K562 (cell line): ENCODE measurements at regions not wholly inside any gene's neighbourhood (a gene's known extent, or its start where the extent isn't known, plus 50 kb on each side); places are given as distances from the start of the nearest gene placed in this dataset.
"Not testable (repeated sequence)": the region's sequence is repeated elsewhere in the genome, so short reads cannot be mapped to it uniquely, and the experiment has no call there.

Experiments used
- ATAC-seq: fragments of 200-7000 bp; cut with Tn5 transposase; 3 replicates; pipeline ENCODE4 v1.9.1; 2020; ENCODE audit warnings: moderate library complexity
- BruUV-seq: library from RNA; stranded (reverse); fragments of 400-500 nt; replicated peaks from 2 replicates; lab custom pipeline; 2021; lab: Mats Ljungman, UMichigan
- CTCF ChIA-PET: fragments of 300-600 bp; formaldehyde crosslinking; extraction: SDS; loops from one replicate; lab custom pipeline; 2021; ENCODE audit warnings: low intra/inter-chr PET ratio; lab: Yijun Ruan, JAX
- POLR2A ChIA-PET: fragments of 300-600, 350-650 bp; sonication (Branson Sonifier 250); formaldehyde crosslinking; extraction: SDS; loops from one replicate; lab custom pipeline; 2021; ENCODE audit warnings: antibody characterized with exemption, inconsistent platforms; lab: Yijun Ruan, JAX
- DNase-seq, 4 experiments: peaks; one replicate each; pipeline versions ENCODE4 v3.0.0 to v3.0.0-alpha.2; 2011 to 2018; ENCODE audit warnings: low spot score in 3 of 4, mixed read lengths in 3 of 4; ENCODE audit errors: extremely low read depth in 1 of 4
- FAIRE-seq: peaks from 2 replicates; lab custom pipeline; 2011; peaks lifted over from hg19 to GRCh38; lab: Jason Lieb, UNC
- H2AFZ ChIP-seq: 2 replicates; pipeline ENCODE4 v1.6.0; 2011; ENCODE audit warnings: low read depth, low read length, control low read depth, inconsistent platforms
- H3K27ac ChIP-seq: fragments of 200-600 bp; 3 replicates; pipeline ENCODE4 v1.8.0; 2011; ENCODE audit warnings: low read depth, mild to moderate bottlenecking, control low read depth, inconsistent platforms, low read length, moderate library complexity, mixed read lengths; ENCODE audit errors: extremely low read depth
- H3K27me3 ChIP-seq, 2 experiments: fragments of 300-600 bp in 1 of 2; 2 replicates in 1 of 2; 3 replicates in 1 of 2; pipeline versions ENCODE4 v1.6.0 to v1.8.0; 2011; ENCODE audit warnings: inconsistent platforms in 2 of 2, low read length in 2 of 2, mild to moderate bottlenecking in 1 of 2, mixed read lengths in 1 of 2, moderate library complexity in 1 of 2; ENCODE audit not compliant: control insufficient read depth in 2 of 2, insufficient read depth in 2 of 2
- H3K36me3 ChIP-seq: fragments of 300-600 bp; 3 replicates; pipeline ENCODE4 v1.8.0; 2011; ENCODE audit warnings: mild to moderate bottlenecking, low read length, inconsistent platforms; ENCODE audit not compliant: control insufficient read depth, insufficient read depth
- H3K4me1 ChIP-seq, 2 experiments: fragments of 200-600 bp in 1 of 2; replicated peaks in 1 of 2; 2 replicates in 1 of 2; 3 replicates in 1 of 2; pipeline versions ENCODE4 v1.5.1 to v1.8.0; 2011; ENCODE audit warnings: inconsistent platforms in 2 of 2, low read length in 2 of 2, mild to moderate bottlenecking in 1 of 2, mixed read lengths in 1 of 2, moderate library complexity in 1 of 2; ENCODE audit not compliant: control insufficient read depth in 2 of 2, insufficient read depth in 2 of 2
- H3K4me2 ChIP-seq: 2 replicates; pipeline ENCODE4 v1.6.1; 2011; ENCODE audit warnings: low read length, control low read depth, inconsistent platforms, mixed read lengths; ENCODE audit not compliant: insufficient read depth
- H3K4me3 ChIP-seq: fragments of 200-600 bp; sonication (generic), shearing (Covaris generic); 2 replicates; pipeline ENCODE4 v1.5.1; 2016; ENCODE audit warnings: control low read depth, inconsistent platforms
- H3K79me2 ChIP-seq: fragments of 200-600 bp; 3 replicates; pipeline ENCODE4 v1.8.0; 2011; ENCODE audit warnings: low read length, inconsistent platforms; ENCODE audit not compliant: control insufficient read depth, insufficient read depth
- H3K9ac ChIP-seq, 2 experiments: 2 replicates each; pipeline versions ENCODE4 v1.6.0 to v1.6.1; 2011; ENCODE audit warnings: low read depth in 2 of 2, low read length in 2 of 2, control low read depth in 1 of 2, inconsistent platforms in 1 of 2, mild to moderate bottlenecking in 1 of 2, mixed read lengths in 1 of 2; ENCODE audit not compliant: insufficient read depth in 1 of 2
- H3K9me1 ChIP-seq: one replicate; pipeline ENCODE4 v1.6.0; 2011; ENCODE audit warnings: inconsistent platforms, mild to moderate bottlenecking, low read length, moderate library complexity; ENCODE audit not compliant: control insufficient read depth, insufficient read depth
- H3K9me3 ChIP-seq: replicated peaks from 2 replicates; pipeline ENCODE4 v1.5.1; 2011; ENCODE audit warnings: low read depth, low read length, inconsistent platforms; ENCODE audit not compliant: control insufficient read depth, insufficient read depth
- H4K20me1 ChIP-seq: replicated peaks from 2 replicates; pipeline ENCODE4 v1.6.1; 2011; ENCODE audit warnings: low read length, inconsistent platforms, mixed read lengths; ENCODE audit not compliant: control insufficient read depth, insufficient read depth
- ATF1 ChIP-seq, 2 experiments: fragments of 450-650 bp in 1 of 2; IDR thresholded peaks; 2 replicates each; pipeline ENCODE4 v1.6.1; 2016; ENCODE audit warnings: missing compliant biosample characterization in 1 of 2, missing genetic modification characterization in 1 of 2
- ATF7 ChIP-seq: fragments of 450-650 bp; IDR thresholded peaks from 2 replicates; pipeline ENCODE4 v1.7.1; 2014; ENCODE audit warnings: mild to moderate bottlenecking, moderate library complexity
- CREM ChIP-seq: IDR thresholded peaks from 2 replicates; pipeline ENCODE4 v1.6.1; 2014; ENCODE audit warnings: antibody characterized with exemption, low read depth
- ZBTB33 ChIP-seq: sonication (generic); formaldehyde crosslinking; IDR thresholded peaks from 2 replicates; pipeline ENCODE4 v1.8.1; 2023; ENCODE audit warnings: mild to moderate bottlenecking, missing genetic modification reagents
- WGBS: fragments of 100-300 bp; shearing (Covaris generic); methylation state at CpG from one replicate; pipeline ENCODE4 v1.1.6; 2016; ENCODE audit warnings: low coverage, mixed read lengths; ENCODE audit not compliant: insufficient coverage; ENCODE audit errors: missing lambda C conversion rate; 5-methylcytosine and 5-hydroxymethylcytosine counted together
- in situ Hi-C: fragments of 300-500 bp; cut with MboI; formaldehyde crosslinking; loops from 4 replicates; pipeline ENCODE4 v1.15.0; 2018; ENCODE audit warnings: inconsistent platforms, mixed read lengths
- intact Hi-C: fragments of 100-400 bp; cut with micrococcal nuclease; formaldehyde crosslinking; loops from 2 replicates; pipeline ENCODE4 v1.14.2; 2022
- TF ChIP-seq, protein P1 (sequence below), 2 experiments: fragments of 450-650 bp in 1 of 2; sonication (generic) in 1 of 2; formaldehyde crosslinking in 1 of 2; IDR thresholded peaks in 1 of 2; conservative IDR thresholded peaks in 1 of 2; 2 replicates each; pipeline versions ENCODE4 v1.6.1 to v1.8.1; 2016 to 2023; ENCODE audit warnings: mild to moderate bottlenecking in 2 of 2, moderate library complexity in 2 of 2, inconsistent platforms in 1 of 2, missing genetic modification reagents in 1 of 2

GRCh38 chr6:37091104-37091503 lies 78.8 kb upstream of the PIM1 start:
- H3K9ac ChIP-seq, FAIRE-seq, BruUV-seq, H4K20me1 ChIP-seq, ATAC-seq, H3K4me3 ChIP-seq, POLR2A ChIA-PET, H3K36me3 ChIP-seq, H3K79me2 ChIP-seq, DNase-seq, H3K9me1 ChIP-seq, H3K4me2 ChIP-seq, H2AFZ ChIP-seq, H3K27me3 ChIP-seq, H3K27ac ChIP-seq, H3K9me3 ChIP-seq, in situ Hi-C loops, intact Hi-C loops: not testable (repeated sequence)
- H3K4me1 ChIP-seq: peaks cover 12 to 16% of the 10 kb centered on the region in 2 experiments; a peak in 4 of 5 replicates
- peak; percentile 72; the same call in 1 of the 2 replicates for TF ChIP-seq ZBTB33 (CRISPR knock-in tag)
- CTCF ChIA-PET: interaction anchor here (0.6 kb wide), 1 partner anchor 118 kb away, joined by 3 read pairs; no protein-coding TSS in a partner anchor
- WGBS: 94% methylated on average over 13 of the region's 13 CpGs

DNA sequence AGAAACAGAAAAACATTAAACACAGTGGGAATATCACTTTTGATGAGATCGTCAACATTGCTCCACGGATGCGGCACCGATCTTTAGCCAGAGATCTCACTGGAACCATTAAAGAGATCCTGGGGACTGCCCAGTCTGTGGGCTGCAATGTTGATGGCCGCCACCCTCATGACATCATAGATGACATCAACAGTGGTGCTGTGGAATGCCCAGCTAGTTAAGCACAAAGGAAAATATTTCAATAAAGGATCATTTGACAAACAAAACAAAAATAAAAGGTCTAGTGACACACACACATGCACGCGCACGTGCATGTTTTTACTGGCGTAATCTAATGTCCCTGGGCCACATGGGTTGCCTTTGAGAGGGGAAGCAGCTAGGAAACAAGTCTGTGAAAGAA lies 78.4 kb upstream of the PIM1 start:
- H3K27ac ChIP-seq; H3K4me3 ChIP-seq; in situ Hi-C loops; H4K20me1 ChIP-seq; H3K36me3 ChIP-seq; FAIRE-seq; H2AFZ ChIP-seq; POLR2A ChIA-PET; BruUV-seq; intact Hi-C loops; H3K79me2 ChIP-seq; H3K9me3 ChIP-seq; H3K9me1 ChIP-seq; DNase-seq; H3K27me3 ChIP-seq; H3K9ac ChIP-seq; H3K4me2 ChIP-seq; ATAC-seq; TF ChIP-seq ATF1 (CRISPR knock-in tag; IDR thresholded peaks at IDR 0.05): not testable (repeated sequence)
- peaks cover 12 to 16% of the 10 kb centered on the region in 2 experiments; a peak in 4 of 5 replicates for H3K4me1 ChIP-seq
- 88% methylated on average over 9 of the region's 9 CpGs for WGBS
- CTCF ChIA-PET: interaction anchor here (0.6 kb wide), 1 partner anchor 117 kb away, joined by 3 read pairs; no protein-coding TSS in a partner anchor
- TF ChIP-seq, protein P1, sequence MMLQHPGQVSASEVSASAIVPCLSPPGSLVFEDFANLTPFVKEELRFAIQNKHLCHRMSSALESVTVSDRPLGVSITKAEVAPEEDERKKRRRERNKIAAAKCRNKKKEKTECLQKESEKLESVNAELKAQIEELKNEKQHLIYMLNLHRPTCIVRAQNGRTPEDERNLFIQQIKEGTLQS (IDR thresholded peaks at IDR 0.05): peak; percentile 70
- TF ChIP-seq, protein P1 (CRISPR knock-in tag; conservative IDR thresholded peaks at IDR 0.05): not testable (repeated sequence)
- peak; percentile 29; the same call in 1 of the 2 replicates for TF ChIP-seq CREM
- peak; percentile 75 for TF ChIP-seq ATF1 (tag; IDR thresholded peaks at IDR 0.05)
- peak; percentile 66 for TF ChIP-seq ATF7
